GM18505 (cell line): ENCODE measurements at regions not wholly inside any gene's neighbourhood (a gene's known extent, or its start where the extent isn't known, plus 50 kb on each side); places are given as distances from the start of the nearest gene placed in this dataset.

Experiments used
- ATAC-seq: cut with Tn5 transposase; IDR thresholded peaks from one replicate; pipeline ENCODE4 v1.9.1; 2021; ENCODE audit not compliant: unreplicated experiment
- POLR2A ChIP-seq: IDR thresholded peaks from 4 replicates; pipeline ENCODE4 v1.6.1; 2011; ENCODE audit warnings: borderline replicate concordance; ENCODE audit not compliant: insufficient read depth, insufficient read length; ENCODE audit errors: extremely low read depth

DNA sequence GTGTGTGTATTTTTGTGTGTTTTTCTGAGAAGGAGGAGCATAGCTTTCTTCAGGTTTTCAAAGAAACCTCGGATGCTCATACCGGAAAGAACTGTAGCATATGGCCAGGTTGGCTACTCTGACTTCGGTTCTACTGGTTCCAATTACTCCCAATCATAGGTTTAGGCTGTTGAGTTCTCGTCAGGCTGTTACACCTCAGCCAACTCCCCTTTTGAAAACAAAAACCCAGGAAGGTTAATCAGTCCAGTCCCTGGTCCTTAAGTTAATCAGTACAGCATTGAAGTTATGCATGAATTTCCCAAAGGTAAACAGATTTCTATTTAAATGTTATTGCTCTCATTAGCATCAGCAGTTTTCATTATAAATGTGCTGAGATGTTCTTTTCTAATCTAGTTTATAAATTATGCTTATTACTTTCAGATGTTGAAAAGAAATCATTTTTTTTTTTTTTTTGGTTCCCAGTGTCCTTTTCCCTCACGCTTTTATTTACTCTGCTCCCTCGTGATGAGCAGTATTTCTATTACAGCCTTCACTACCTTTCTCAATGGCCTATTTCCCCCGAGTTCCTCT is 111.0 kb downstream of the NPIPB5 start:
- no peak for ATAC-seq
- TF ChIP-seq POLR2A: no peak

- no peak for TF ChIP-seq POLR2A
- ATAC-seq: no peak
Measured at GRCh38 chr16:22622703-22623102, 112.0 kb downstream of the NPIPB5 start.

- no peak for TF ChIP-seq POLR2A
- no peak for ATAC-seq
Measured at GRCh38 chr16:22623351-22623781, 112.7 kb downstream of the NPIPB5 start.

- no peak for TF ChIP-seq POLR2A
- ATAC-seq: no peak
Measured at GRCh38 chr16:22624038-22624799, 113.5 kb downstream of the NPIPB5 start.

GRCh38 chr16:22624800-22625533 is 114.3 kb downstream of the NPIPB5 start:
- no peak for ATAC-seq
- no peak for TF ChIP-seq POLR2A

GRCh38 chr16:22625967-22626366 is 115.3 kb downstream of the NPIPB5 start:
- TF ChIP-seq POLR2A: no peak
- no peak for ATAC-seq

DNA sequence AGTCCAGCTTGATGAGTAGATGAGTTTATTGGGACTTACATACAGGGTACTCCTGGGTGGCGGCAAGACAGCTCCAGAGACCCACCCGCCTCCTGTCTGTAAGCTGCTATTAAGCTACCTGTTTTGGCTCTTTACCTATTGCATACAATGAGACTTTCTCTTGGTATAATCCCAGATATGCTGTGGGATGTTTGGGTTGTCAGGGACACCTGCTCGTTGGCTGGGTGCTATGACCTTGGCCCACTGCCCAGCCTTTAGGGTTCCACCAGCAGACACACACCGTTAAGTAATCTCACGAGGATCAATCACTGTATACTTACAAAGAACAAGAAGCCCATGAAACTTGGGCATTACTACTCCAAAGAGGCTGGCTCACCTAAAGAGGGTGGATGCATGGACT is 116.4 kb downstream of the NPIPB5 start:
- ATAC-seq: no peak
- TF ChIP-seq POLR2A: no peak

DNA sequence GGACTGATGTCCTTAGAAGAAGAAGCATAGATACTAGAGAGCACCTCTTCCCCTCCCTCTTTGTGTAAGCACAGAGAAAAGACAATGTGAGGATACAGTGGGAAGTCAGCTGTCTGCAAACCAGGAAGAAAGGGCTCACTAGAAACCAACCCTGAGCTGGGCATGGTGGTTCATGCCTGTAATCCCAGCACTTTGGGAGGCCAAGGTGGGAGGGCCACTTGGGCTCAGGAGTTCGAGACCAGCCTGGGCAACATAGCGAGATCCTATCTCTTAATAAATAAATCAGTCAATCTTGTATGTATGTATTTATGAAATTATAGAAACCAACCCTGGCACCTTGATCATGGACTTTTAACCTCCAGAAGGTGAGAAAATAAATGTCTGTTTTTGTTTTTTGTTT is 118.3 kb downstream of the NPIPB5 start:
- TF ChIP-seq POLR2A: no peak
- ATAC-seq: no peak

GRCh38 chr16:22630242-22630641 is 119.6 kb downstream of the NPIPB5 start:
- ATAC-seq: no peak
- no peak for TF ChIP-seq POLR2A

- ATAC-seq: no peak
- no peak for TF ChIP-seq POLR2A
Measured at GRCh38 chr16:22631264-22631663, 120.6 kb downstream of the NPIPB5 start.

DNA sequence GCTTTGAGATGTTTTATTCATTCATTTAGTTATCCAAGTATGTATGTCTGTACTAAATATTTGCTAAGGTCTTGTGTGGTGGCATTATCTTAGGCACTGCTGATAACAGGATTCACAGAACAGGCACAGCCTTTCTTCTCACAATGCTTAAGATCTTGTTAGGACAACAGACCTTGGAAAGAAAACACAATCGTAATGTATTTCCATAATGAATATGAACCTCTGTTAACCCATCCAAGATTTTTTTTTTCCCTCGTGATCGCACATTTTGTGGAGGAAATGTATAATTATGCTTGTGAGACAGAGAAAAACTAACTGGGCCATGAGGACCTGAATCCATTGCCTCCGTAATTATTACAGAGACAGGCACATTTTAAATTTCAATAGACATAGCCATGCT is 121.9 kb downstream of the NPIPB5 start:
- TF ChIP-seq POLR2A: no peak
- no peak for ATAC-seq

DNA sequence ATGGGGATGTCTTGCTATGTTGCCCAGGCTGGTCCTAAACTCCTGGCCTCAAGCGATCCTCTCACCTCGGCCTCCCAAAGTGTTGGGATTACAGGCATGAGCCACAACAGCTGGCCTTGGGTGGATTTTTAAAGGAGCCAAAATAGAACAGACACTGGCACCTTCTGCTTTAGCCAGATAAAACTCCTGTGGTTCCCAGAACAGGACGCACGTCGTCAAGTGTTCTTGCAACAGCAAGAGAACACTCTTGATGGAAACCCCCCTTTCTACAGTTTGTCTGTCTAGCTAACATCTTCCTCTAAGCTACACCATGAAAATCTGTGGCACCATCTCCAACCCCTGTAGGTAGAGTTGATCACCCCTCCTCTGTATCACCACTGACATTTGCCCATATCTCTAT is 122.6 kb downstream of the NPIPB5 start:
- TF ChIP-seq POLR2A: no peak
- no peak for ATAC-seq

GRCh38 chr16:22633799-22634198 is 123.1 kb downstream of the NPIPB5 start:
- no peak for TF ChIP-seq POLR2A
- no peak for ATAC-seq

DNA sequence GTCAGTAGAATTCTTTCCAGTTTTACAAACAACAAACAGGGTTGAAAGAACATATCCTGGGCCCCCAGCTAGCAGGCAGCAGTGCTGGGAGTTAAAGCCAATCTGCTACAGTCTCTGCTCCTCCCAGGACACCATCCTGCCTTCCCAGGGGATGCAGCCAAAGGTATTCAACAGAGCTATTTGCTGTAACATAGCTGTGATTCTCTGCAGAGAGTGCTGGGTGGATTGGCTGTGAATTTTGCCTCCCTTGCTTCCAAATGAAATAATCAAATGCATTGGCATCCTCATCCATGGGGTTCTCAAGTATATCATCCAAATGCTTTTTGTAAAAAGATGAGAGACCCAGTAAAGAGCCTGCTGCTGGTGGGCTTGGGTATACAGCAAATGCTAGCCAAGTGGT is 124.3 kb downstream of the NPIPB5 start:
- no peak for ATAC-seq
- TF ChIP-seq POLR2A: no peak
